GM19463 (cell line): ENCODE measurements at regions not wholly inside any gene's neighbourhood (a gene's known extent, or its start where the extent isn't known, plus 50 kb on each side); places are given as distances from the start of the nearest gene placed in this dataset.
"Not testable (repeated sequence)": the region's sequence is repeated elsewhere in the genome, so short reads cannot be mapped to it uniquely, and the experiment has no call there.

Experiments
- ATAC-seq: cut with Tn5 transposase; IDR thresholded peaks from one replicate; pipeline ENCODE4 v1.9.1; 2021; ENCODE audit warnings: mild to moderate bottlenecking, moderate library complexity; ENCODE audit not compliant: unreplicated experiment

DNA sequence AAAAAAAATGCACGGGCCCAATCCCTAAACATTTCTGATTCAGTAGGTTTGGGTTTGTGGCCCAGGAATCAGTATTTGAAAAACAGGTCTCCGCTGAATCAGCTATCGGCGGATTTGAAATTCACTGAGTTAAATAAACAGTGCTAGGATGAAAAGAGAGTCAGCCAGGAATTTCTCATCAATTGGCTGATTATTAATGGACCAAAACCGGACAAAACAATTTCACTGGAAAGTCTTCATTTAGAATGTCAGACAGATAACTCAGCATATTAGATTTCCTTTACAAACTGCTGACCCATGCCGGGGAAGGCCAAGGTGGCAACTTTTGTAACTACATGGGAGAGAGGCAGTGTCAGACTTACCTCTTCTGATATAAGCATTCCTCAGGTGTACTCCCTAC lies 99.4 kb upstream of the LSM6 start:
- ATAC-seq, result no peak

DNA sequence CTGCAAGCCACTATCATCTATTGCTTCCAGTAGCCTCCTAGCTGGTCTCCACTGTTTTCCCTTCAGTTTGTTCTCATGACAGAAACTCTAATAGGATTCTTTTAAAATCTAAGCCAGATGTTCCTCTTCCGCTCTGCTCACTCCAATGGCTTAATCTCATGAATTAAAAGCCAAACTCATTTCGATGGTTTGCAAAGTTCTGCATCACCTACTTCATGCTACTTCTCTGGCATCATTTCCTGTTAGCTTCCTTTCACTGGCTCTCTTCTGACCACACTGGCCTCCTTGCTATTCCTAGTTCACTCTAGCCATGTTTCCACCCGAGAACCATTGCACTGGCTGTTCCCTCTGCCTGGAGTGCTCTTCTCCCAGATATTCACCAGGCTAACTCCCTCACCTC lies 102.0 kb upstream of the LSM6 start:
- ATAC-seq, result peak; percentile 62

- ATAC-seq, result no peak
Measured at GRCh38 chr4:146072376-146072775, 103.1 kb upstream of the LSM6 start.

GRCh38 chr4:146071390-146071789 lies 104.1 kb upstream of the LSM6 start:
- no peak for ATAC-seq

DNA sequence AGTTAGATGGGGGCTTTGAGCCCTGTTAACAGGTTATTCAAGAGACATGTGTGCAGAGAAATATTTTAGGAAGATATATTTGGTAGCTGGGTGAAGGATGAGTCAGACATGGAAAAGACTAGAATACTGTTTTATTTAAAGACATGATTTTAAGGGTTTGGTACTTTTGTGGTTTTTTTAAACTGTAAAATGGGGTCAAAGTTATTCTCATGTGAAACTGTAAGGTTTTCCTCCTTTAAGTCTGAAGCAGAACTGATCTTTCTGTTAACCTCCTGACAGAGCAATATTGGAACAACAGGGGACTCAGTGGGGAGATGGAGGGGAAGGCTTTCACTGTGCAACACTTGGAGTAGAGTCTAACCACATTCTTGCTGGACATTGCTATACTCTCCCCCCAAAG lies 112.4 kb upstream of the LSM6 start:
- ATAC-seq, result peak; percentile 22

GRCh38 chr4:146062340-146062739 lies 113.2 kb upstream of the LSM6 start:
- no peak for ATAC-seq

DNA sequence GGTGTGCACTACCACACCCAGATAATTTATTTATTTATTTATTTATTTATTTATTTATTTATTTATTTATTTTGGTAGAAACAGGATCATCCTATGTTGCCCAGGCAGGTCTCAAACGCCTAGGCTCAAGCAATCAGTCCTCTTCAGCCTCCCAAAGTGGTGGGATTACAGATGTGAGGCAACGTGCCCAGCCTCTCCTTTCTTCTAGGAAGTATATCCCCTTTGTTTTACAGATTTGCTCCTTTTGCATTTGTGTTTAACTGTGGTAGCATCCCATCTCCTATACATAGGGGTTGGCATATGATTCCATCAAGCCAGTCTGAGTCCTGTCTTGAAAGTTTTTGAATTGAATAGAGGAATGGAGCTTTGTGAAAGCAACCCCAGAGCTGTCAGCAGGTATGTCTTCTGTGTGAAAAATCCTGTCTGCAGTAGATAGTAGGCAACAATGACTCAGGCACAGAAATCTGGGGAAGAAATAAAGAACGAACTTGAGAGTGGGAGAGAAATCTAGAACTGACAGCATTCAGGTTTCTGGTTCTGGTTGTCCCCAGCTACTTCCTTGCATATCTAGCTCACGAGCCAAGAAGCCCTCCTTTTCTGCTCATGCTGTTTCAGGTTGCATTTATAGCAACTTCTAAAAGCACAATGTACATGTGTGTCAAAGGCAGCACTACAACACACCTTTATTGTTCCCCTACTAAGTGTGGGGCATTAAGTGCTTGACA lies 113.7 kb upstream of the LSM6 start:
- ATAC-seq, result no peak

DNA sequence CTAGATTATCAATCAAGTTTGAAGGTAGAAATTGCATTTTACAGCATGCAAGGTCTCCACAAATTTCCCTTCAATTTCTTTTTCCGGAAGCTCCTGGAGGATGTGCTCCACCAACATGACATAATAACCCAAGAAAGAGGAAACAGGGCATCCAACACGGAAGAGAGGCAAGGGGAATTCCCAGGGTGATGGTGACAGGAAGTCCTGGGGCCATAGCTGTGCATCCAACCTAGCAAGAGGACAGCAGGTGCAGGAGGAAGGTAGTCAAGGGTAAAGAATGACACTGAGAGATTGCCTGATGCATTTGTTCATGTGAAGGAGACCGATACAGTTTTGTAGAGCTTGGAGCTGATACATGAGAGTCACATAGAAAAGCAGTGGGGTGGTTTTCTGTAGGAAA lies 115.7 kb upstream of the LSM6 start:
- peak; percentile 83 for ATAC-seq

- peak; percentile 24 for ATAC-seq
Measured at GRCh38 chr4:146059151-146059550, 116.4 kb upstream of the LSM6 start.

DNA sequence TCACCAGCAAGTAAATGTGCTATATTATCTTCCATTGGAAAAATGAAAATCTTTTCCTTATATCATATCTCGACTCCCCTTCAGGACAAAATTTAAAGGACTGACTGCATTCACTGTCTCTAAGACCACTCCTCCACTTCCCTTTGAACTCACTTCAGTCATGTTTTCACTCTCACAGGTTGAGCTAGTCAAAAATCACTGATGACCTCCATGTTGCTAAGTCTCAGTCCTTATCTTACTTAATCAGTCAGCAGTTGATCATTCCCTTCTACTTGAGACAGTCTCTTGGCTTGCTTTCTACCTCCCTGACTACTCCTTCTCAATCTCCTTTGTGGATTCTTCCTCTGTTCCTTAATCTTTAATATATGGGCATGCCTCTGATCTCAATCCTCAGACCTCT lies 117.0 kb upstream of the LSM6 start:
- ATAC-seq, result no peak

- ATAC-seq, result no peak
Measured at GRCh38 chr4:146054676-146055075, 116.1 kb upstream of the ZNF827 start.

DNA sequence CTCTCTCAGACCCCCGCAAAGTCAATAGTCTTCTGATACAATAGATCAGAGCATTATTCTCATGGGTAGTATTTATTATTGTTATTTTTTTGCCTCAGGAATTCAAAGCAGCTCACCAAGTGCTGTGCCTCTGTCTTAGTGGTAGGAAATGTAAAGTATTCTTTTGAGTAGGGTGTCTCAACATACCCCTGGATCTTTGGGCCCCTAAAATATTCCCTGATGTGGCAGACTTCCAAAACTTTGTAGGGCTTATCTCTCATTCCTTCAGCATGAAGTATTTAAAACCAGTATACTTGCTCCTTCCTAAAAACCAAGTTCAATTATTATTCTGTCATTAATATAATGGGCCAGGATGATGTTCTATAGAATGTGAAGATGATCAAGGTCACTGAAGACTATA lies 115.3 kb upstream of the ZNF827 start:
- no peak for ATAC-seq

- no peak for ATAC-seq
Measured at GRCh38 chr4:146051728-146052391, 113.2 kb upstream of the ZNF827 start.

DNA sequence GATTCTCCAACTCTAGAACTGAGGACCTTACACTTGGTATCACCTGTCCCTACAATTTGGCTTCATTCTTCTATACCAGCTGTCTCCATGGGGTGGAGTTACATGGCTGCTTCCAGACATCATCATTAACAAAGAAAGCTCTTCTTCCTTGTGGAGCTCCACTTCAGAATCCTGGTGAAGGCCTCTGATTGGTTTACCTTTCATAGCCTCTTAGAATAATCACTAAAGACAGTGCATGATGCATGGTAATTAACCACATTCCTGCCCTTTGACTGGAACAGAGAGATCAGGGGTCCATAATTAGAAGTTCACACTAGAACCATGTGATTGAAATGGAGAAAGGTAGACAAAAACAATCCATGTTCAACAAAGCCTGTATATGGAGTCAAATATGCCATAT lies 112.6 kb upstream of the ZNF827 start:
- ATAC-seq, result no peak

DNA sequence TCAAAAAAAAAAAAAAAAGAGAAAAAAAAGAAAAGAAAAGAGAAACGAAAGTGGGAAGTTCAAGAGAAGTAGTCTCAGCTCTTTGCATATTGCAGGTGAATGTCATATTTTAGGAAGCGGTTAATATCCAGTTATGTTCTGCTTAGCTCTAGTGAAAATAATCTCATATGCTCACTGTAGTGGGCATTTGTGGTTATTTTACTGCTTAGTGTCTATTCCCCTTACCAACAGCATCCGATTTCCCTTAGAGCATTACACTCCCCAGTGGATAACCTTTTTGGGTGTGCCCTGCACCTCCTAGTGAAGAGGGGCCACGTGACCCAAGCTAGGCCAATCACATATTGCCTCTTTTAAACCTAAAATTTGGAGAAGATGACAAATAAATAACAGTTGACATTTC lies 111.2 kb upstream of the ZNF827 start:
- peak; percentile 75 for ATAC-seq

DNA sequence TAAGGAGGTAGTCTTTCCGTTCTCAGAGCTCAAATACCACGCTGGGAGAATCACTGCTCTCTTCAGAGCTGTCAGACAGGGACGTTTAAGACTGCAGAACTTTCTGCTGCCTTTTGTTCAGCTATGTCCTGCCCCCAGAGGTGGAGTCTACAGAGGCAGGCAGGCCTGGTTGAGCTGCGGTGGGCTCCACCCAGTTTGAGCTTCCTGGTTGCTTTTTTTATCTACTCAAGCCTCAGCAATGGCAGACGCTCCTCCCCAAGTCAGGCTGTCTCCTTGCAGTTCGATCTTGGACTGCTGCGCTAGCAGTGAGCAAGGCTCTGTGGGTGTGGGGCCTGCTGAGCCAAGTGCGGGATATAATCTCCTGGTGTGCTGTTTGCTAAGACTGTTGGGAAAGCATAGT lies 109.1 kb upstream of the ZNF827 start:
- ATAC-seq, result not testable (repeated sequence)

DNA sequence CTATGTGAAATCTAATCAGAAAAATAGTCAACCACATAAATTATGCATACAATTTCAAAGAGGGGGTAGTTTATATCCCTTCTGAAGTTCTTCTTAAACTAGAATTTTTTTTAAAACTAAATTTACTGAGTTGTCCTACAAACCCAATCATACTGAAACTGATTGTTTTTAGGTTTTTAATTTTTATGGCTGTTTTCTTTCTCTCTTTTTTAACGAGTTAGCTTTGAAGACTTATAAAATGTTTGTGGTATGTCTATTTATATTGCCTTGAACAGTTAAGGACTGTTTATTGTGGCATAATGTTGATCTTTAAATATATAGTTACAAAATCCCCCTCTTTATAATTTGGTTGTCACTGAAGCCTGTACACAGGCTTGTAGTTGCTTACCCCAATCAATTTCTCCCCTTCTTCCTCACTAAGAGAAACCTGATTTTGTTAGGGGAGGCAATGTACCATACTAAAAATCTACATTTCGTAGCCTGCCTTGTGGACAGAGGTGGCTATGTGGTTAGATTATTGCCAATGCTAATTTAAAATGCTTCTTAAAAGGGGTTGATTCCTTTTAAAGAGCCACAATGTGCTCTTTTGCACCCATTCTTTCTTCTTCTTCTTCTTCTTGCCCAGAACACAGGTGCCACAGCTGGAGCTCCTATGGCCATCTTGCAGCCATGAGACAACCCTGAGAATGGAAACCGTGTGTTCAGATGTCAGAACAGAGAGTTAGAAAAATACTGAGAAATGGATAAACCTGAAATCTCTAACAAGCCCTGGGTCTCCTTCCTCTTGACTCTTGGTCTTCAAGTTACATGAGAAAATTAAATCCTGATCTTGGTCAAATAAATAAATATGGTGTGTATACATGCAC lies 102.7 kb upstream of the ZNF827 start:
- ATAC-seq, result no peak

- no peak for ATAC-seq
Measured at GRCh38 chr4:146040623-146041022, 102.0 kb upstream of the ZNF827 start.

DNA sequence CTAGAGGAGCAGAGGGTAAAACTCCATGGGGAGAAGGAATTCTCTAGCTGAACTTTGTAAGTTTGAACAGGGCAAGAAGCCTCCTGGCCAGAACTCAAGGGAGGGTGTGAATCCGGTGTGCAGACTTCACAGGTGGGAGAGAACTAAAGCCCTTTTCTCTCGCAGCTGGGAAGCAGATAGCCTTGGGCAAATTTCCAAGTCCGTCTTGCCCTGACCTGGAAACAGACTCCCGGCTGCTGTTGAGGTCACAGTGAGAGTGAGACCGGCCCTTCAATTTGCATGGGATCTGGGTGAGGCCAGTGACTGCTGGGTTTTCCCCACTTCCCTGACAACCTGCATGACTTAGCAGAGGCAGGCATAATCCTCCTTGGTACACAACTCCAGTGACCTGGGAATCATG lies 94.5 kb upstream of the ZNF827 start:
- no peak for ATAC-seq

- ATAC-seq, result no peak
Measured at GRCh38 chr4:146032234-146032860, 93.7 kb upstream of the ZNF827 start.

GRCh38 chr4:146029939-146030710 lies 91.5 kb upstream of the ZNF827 start:
- ATAC-seq, result peak; percentile 78
